PFSK-1 (cell line): ENCODE measurements at regions not wholly inside any gene's neighbourhood (a gene's known extent, or its start where the extent isn't known, plus 50 kb on each side); places are given as distances from the start of the nearest gene placed in this dataset.

Experiments used
- POLR2AphosphoS5 ChIP-seq: IDR thresholded peaks from 2 replicates; pipeline ENCODE4 v1.6.1; 2012; ENCODE audit warnings: low read depth, mild to moderate bottlenecking, control low read depth, low read length, moderate library complexity
- TAF1 ChIP-seq: IDR thresholded peaks from 2 replicates; pipeline ENCODE4 v1.6.1; 2012; ENCODE audit warnings: low read length, control low read depth, borderline replicate concordance; ENCODE audit not compliant: insufficient read depth

GRCh38 chr7:51973071-51973470 lies 656.5 kb upstream of the COBL start:
- TF ChIP-seq POLR2AphosphoS5 (no peak), TAF1 (no peak)
